Hepatocyte (in vitro differentiated cells): ENCODE measurements at regions not wholly inside any gene's neighbourhood (a gene's known extent, or its start where the extent isn't known, plus 50 kb on each side); places are given as distances from the start of the nearest gene placed in this dataset.

Experiments used
- DNase-seq: peaks from one replicate; pipeline ENCODE4 v3.0.0-alpha.2; 2016; ENCODE audit warnings: low spot score
- H2AFZ ChIP-seq: fragments of 200-600 bp; sonication (generic); 2 replicates; pipeline ENCODE4 v1.6.0; 2016; ENCODE audit warnings: antibody characterized with exemption, mild to moderate bottlenecking
- H3K27ac ChIP-seq: fragments of 200-600 bp; sonication (generic); 2 replicates; pipeline ENCODE4 v1.5.1; 2016; ENCODE audit warnings: mild to moderate bottlenecking
- H3K27me3 ChIP-seq: fragments of 200-600 bp; sonication (generic); 2 replicates; pipeline ENCODE4 v1.6.1; 2016
- H3K36me3 ChIP-seq: fragments of 200-600 bp; sonication (generic); replicated peaks from 2 replicates; pipeline ENCODE4 v1.5.1; 2016; ENCODE audit warnings: low read depth; ENCODE audit not compliant: insufficient read depth
- H3K4me1 ChIP-seq: fragments of 200-600 bp; sonication (generic); 2 replicates; pipeline ENCODE4 v1.5.1; 2016; ENCODE audit warnings: mild to moderate bottlenecking, moderate library complexity; ENCODE audit not compliant: insufficient read depth
- H3K4me2 ChIP-seq: fragments of 200-600 bp; sonication (generic); 2 replicates; pipeline ENCODE4 v1.6.0; 2016
- H3K4me3 ChIP-seq: fragments of 200-600 bp; sonication (generic); 2 replicates; pipeline ENCODE4 v1.5.1; 2016; ENCODE audit warnings: mild to moderate bottlenecking
- H3K79me2 ChIP-seq: fragments of 200-600 bp; sonication (generic); 2 replicates; pipeline ENCODE4 v1.6.0; 2017; ENCODE audit warnings: mild to moderate bottlenecking
- H3K9me2 ChIP-seq: fragments of 200-600 bp; sonication (generic); replicated peaks from 2 replicates; pipeline ENCODE4 v1.6.0; 2017; ENCODE audit warnings: mild to moderate bottlenecking; ENCODE audit not compliant: insufficient read depth
- H3K9me3 ChIP-seq: fragments of 200-600 bp; sonication (generic); 2 replicates; pipeline ENCODE4 v1.5.1; 2016; ENCODE audit warnings: low read depth, mild to moderate bottlenecking
- H4K20me1 ChIP-seq: fragments of 200-600 bp; sonication (generic); 2 replicates; pipeline ENCODE4 v1.6.0; 2016; ENCODE audit warnings: mild to moderate bottlenecking; ENCODE audit not compliant: insufficient read depth, poor library complexity, severe bottlenecking
- CTCF ChIP-seq: fragments of 200-600 bp; sonication (generic); IDR thresholded peaks from 2 replicates; pipeline ENCODE4 v1.5.1; 2016; ENCODE audit warnings: antibody characterized with exemption, mild to moderate bottlenecking; ENCODE audit not compliant: poor library complexity
- EZH2 ChIP-seq: fragments of 200-600 bp; sonication (generic); IDR thresholded peaks from 2 replicates; pipeline ENCODE4 v1.6.1; 2016; ENCODE audit warnings: antibody characterized with exemption, mild to moderate bottlenecking, borderline replicate concordance
- EZH2phosphoT487 ChIP-seq: fragments of 200-600 bp; sonication (generic); IDR thresholded peaks from one replicate; pipeline ENCODE4 v1.6.1; 2018; ENCODE audit warnings: antibody characterized with exemption, mild to moderate bottlenecking, low read depth, moderate library complexity; ENCODE audit not compliant: unreplicated experiment, severe bottlenecking
- WGBS: methylation state at CpG from one replicate; pipeline ENCODE4 v1.1.6; 2016; ENCODE audit warnings: low lambda C conversion rate; ENCODE audit errors: missing lambda C conversion rate; 5-methylcytosine and 5-hydroxymethylcytosine counted together

GRCh38 chr13:22696433-22696832 lies 484.3 kb upstream of the SGCG start:
- 98% methylated on average over 33 of the region's 41 CpGs for WGBS
- Histone ChIP-seq H2AFZ (no peak overlapping the region), H3K79me2 (no peaks in the 10 kb centered on the region), H3K4me1 (peaks cover 5% of the 10 kb centered on the region), H3K9me2 (no peaks in the 10 kb centered on the region), H3K36me3 (no peaks in the 10 kb centered on the region), H3K4me3 (no peak overlapping the region), H4K20me1 (no peaks in the 10 kb centered on the region), H3K4me2 (no peak overlapping the region), H3K27me3 (no peaks in the 10 kb centered on the region), H3K27ac (no peak overlapping the region), H3K9me3 (no peaks in the 10 kb centered on the region)
- DNase-seq, result no peak
- no peak for TF ChIP-seq EZH2phosphoT487
- no peak for TF ChIP-seq CTCF
- TF ChIP-seq EZH2, result no peak

- Histone ChIP-seq H3K79me2 (no peaks in the 10 kb centered on the region), H4K20me1 (no peaks in the 10 kb centered on the region), H3K27me3 (no peaks in the 10 kb centered on the region), H3K27ac (no peak overlapping the region), H3K4me3 (no peak overlapping the region), H3K9me2 (no peaks in the 10 kb centered on the region), H3K4me1 (peaks cover 5% of the 10 kb centered on the region), H2AFZ (no peak overlapping the region), H3K9me3 (no peaks in the 10 kb centered on the region), H3K36me3 (no peaks in the 10 kb centered on the region), H3K4me2 (no peak overlapping the region)
- no peak for TF ChIP-seq EZH2phosphoT487
- no peak for TF ChIP-seq CTCF
- TF ChIP-seq EZH2, result no peak
- WGBS, result 87% methylated on average over 2 of the region's 2 CpGs
- DNase-seq, result no peak
Measured at GRCh38 chr13:22698467-22698866, 482.3 kb upstream of the SGCG start.

- Histone ChIP-seq H2AFZ (no peak overlapping the region), H3K9me3 (no peaks in the 10 kb centered on the region), H3K27ac (peak overlapping the region; percentile 9), H3K4me2 (no peak overlapping the region), H3K4me1 (peaks cover 5% of the 10 kb centered on the region), H3K36me3 (no peaks in the 10 kb centered on the region), H3K79me2 (no peaks in the 10 kb centered on the region), H3K4me3 (no peak overlapping the region), H3K9me2 (no peaks in the 10 kb centered on the region), H4K20me1 (no peaks in the 10 kb centered on the region), H3K27me3 (no peaks in the 10 kb centered on the region)
- WGBS, result 67% methylated on average over 6 of the region's 6 CpGs
- no peak for DNase-seq
- TF ChIP-seq EZH2phosphoT487 (no peak), CTCF (no peak), EZH2 (no peak)
Measured at GRCh38 chr13:22700246-22700887, 480.4 kb upstream of the SGCG start.
